GM12874 (cell line): ENCODE measurements at regions not wholly inside any gene's neighbourhood (a gene's known extent, or its start where the extent isn't known, plus 50 kb on each side); places are given as distances from the start of the nearest gene placed in this dataset.

Experiments
- CTCF ChIP-seq: IDR thresholded peaks from 2 replicates; pipeline ENCODE4 v1.5.1; 2011; ENCODE audit warnings: low read depth, mild to moderate bottlenecking, control low read depth, low read length, moderate library complexity; ENCODE audit not compliant: insufficient read depth

- no peak for TF ChIP-seq CTCF
Measured at GRCh38 chr2:14350856-14351255, 281.7 kb upstream of the LRATD1 start.

- no peak for TF ChIP-seq CTCF
Measured at GRCh38 chr2:14352067-14352466, 280.4 kb upstream of the LRATD1 start.

- no peak for TF ChIP-seq CTCF
Measured at GRCh38 chr2:14354231-14354630, 278.3 kb upstream of the LRATD1 start.

GRCh38 chr2:14355102-14355501 is 277.4 kb upstream of the LRATD1 start:
- TF ChIP-seq CTCF, result no peak

- TF ChIP-seq CTCF, result no peak
Measured at GRCh38 chr2:14358339-14358738, 274.2 kb upstream of the LRATD1 start.

GRCh38 chr2:14358774-14359173 is 273.7 kb upstream of the LRATD1 start:
- no peak for TF ChIP-seq CTCF

GRCh38 chr2:14363137-14363536 is 269.4 kb upstream of the LRATD1 start:
- TF ChIP-seq CTCF, result no peak

- TF ChIP-seq CTCF, result no peak
Measured at GRCh38 chr2:14363976-14364375, 268.5 kb upstream of the LRATD1 start.
